22Rv1 (cell line): ENCODE measurements at regions not wholly inside any gene's neighbourhood (a gene's known extent, or its start where the extent isn't known, plus 50 kb on each side); places are given as distances from the start of the nearest gene placed in this dataset.

Experiments used
- ZFX ChIP-seq: fragments of 450-650 bp; IDR thresholded peaks from 2 replicates; pipeline ENCODE4 v1.6.1; 2017; ENCODE audit warnings: antibody characterized with exemption, borderline replicate concordance
- TF ChIP-seq, protein P1 (sequence below): fragments of 450-650 bp; IDR thresholded peaks from 2 replicates; pipeline ENCODE4 v1.5.1; 2017; ENCODE audit warnings: mild to moderate bottlenecking

DNA sequence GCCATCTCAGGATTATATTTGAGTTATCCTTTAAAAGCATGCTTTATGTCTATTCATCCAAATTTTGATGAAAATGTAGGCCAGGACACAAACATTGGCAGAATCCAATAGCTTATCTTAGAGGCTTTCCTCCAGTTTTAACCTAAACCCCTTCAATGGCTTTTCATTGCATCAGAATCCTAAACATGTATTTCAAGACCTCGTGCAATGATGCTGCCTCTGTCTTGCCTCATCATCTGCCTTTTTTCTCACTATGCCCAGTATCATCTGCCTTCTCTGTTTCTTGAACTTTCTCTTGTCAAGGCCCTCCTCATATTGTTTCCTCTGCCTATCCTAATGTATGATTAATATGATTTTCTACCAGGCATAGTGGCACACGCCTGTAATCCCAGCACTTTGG is 76.1 kb upstream of the MAP4 start:
- TF ChIP-seq, protein P1, sequence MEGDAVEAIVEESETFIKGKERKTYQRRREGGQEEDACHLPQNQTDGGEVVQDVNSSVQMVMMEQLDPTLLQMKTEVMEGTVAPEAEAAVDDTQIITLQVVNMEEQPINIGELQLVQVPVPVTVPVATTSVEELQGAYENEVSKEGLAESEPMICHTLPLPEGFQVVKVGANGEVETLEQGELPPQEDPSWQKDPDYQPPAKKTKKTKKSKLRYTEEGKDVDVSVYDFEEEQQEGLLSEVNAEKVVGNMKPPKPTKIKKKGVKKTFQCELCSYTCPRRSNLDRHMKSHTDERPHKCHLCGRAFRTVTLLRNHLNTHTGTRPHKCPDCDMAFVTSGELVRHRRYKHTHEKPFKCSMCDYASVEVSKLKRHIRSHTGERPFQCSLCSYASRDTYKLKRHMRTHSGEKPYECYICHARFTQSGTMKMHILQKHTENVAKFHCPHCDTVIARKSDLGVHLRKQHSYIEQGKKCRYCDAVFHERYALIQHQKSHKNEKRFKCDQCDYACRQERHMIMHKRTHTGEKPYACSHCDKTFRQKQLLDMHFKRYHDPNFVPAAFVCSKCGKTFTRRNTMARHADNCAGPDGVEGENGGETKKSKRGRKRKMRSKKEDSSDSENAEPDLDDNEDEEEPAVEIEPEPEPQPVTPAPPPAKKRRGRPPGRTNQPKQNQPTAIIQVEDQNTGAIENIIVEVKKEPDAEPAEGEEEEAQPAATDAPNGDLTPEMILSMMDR = no peak
- no peak for TF ChIP-seq ZFX
